ENCODE measurements at regions not wholly inside any gene's neighbourhood (a gene's known extent, or its start where the extent isn't known, plus 50 kb on each side); places are given as distances from the start of the nearest gene placed in this dataset.
"Not testable (repeated sequence)": the region's sequence is repeated elsewhere in the genome, so short reads cannot be mapped to it uniquely, and the experiment has no call there.

- Histone ChIP-seq H3K4me3 (replicated peaks in 1 of 3) (no peak overlapping the region), H3K36me3 (no peaks in the 10 kb centered on the region), H3K4me1 (peaks cover 0 to 3% of the 10 kb centered on the region in 2 donors), H3K27me3 (no peaks in the 10 kb centered on the region), H3K27ac (no peak overlapping the region), H3K9me3 (no peaks in the 10 kb centered on the region)
- no peak for DNase-seq
- intact Hi-C loops (cut with DNase I), result loop anchor here (5.0 kb wide), 1 partner anchor 55 kb away; no protein-coding TSS in a partner anchor
- WGBS, 2 donors, result 93 to 94% methylated on average over 8 of the region's 8 CpGs
- no peak for TF ChIP-seq POLR2A (IDR thresholded peaks at IDR 0.05)
- TF ChIP-seq CTCF (IDR thresholded peaks at IDR 0.05), result no peak
Measured at GRCh38 chr9:13032585-13032984, 246.9 kb downstream of the MPDZ start.

- intact Hi-C loops (cut with DNase I), result loop anchor here (5.0 kb wide), 1 partner anchor 53 kb away; no protein-coding TSS in a partner anchor
- H3K36me3 ChIP-seq, result no peaks in the 10 kb centered on the region
- TF ChIP-seq POLR2A (IDR thresholded peaks at IDR 0.05) (no peak), CTCF (IDR thresholded peaks at IDR 0.05) (peak; percentile 23 to 78 (median 56))
- WGBS, 2 donors, result 14% methylated on average over 19 of the region's 19 CpGs
- H3K27me3 ChIP-seq, result no peaks in the 10 kb centered on the region
- DNase-seq, result peak; percentile 52 to 69
- no peaks in the 10 kb centered on the region for H3K9me3 ChIP-seq
- H3K27ac ChIP-seq, result no peak overlapping the region
- peaks cover 0 to 3% of the 10 kb centered on the region in 2 donors for H3K4me1 ChIP-seq
- no peak overlapping the region for H3K4me3 ChIP-seq (replicated peaks in 1 of 3)
Measured at GRCh38 chr9:13033959-13034693, 245.4 kb downstream of the MPDZ start.

GRCh38 chr9:13034694-13035002, 244.8 kb downstream of the MPDZ start:
- H3K4me3 ChIP-seq (replicated peaks in 1 of 3), result no peak overlapping the region
- TF ChIP-seq POLR2A (IDR thresholded peaks at IDR 0.05), result no peak
- TF ChIP-seq CTCF (IDR thresholded peaks at IDR 0.05), result no peak
- intact Hi-C loops (cut with DNase I), result loop anchor here (5.0 kb wide), 1 partner anchor 53 kb away; no protein-coding TSS in a partner anchor
- H3K4me1 ChIP-seq, result peaks cover 0 to 3% of the 10 kb centered on the region in 2 donors
- no peaks in the 10 kb centered on the region for H3K9me3 ChIP-seq
- no peak overlapping the region for H3K27ac ChIP-seq
- WGBS, 2 donors, result 40 to 47% methylated on average over 3 of the region's 3 CpGs
- H3K27me3 ChIP-seq, result no peaks in the 10 kb centered on the region
- DNase-seq, result no peak
- no peaks in the 10 kb centered on the region for H3K36me3 ChIP-seq

GRCh38 chr9:13035822-13036221, 243.7 kb downstream of the MPDZ start:
- H3K4me1 ChIP-seq, result peaks cover 0 to 3% of the 10 kb centered on the region in 2 donors
- H3K9me3 ChIP-seq, result no peaks in the 10 kb centered on the region
- no peak overlapping the region for H3K27ac ChIP-seq
- intact Hi-C loops (cut with DNase I), result no loop called here
- DNase-seq, result no peak
- H3K36me3 ChIP-seq, result no peaks in the 10 kb centered on the region
- H3K4me3 ChIP-seq (replicated peaks in 1 of 3), result no peak overlapping the region
- H3K27me3 ChIP-seq, result no peaks in the 10 kb centered on the region
- TF ChIP-seq CTCF (IDR thresholded peaks at IDR 0.05) (no peak), POLR2A (IDR thresholded peaks at IDR 0.05) (no peak)

- H3K27me3 ChIP-seq; H3K4me3 ChIP-seq (replicated peaks in 1 of 3); H3K27ac ChIP-seq; H3K9me3 ChIP-seq; H3K36me3 ChIP-seq; DNase-seq; H3K4me1 ChIP-seq; intact Hi-C loops (cut with DNase I): not testable (repeated sequence)
- 90 to 92% methylated on average over 15 to 27 of the region's 27 CpGs for WGBS, 2 donors
Measured at GRCh38 chr9:13037808-13038207, 241.7 kb downstream of the MPDZ start.

All from thyroid gland (tissue), 4 donors.